Stimulated activated CD4-positive, alpha-beta T cell treated with anti-CD3 and anti-CD28 coated beads, TNF-alpha, amount 100 ng/mL, for 1 hour (primary cell): ENCODE measurements at regions not wholly inside any gene's neighbourhood (a gene's known extent, or its start where the extent isn't known, plus 50 kb on each side); places are given as distances from the start of the nearest gene placed in this dataset.

Experiments
- DNase-seq, 3 donors: peaks; one replicate each; pipeline ENCODE4 v3.0.0-alpha.2; 2020; ENCODE audit warnings: low read depth in 3 of 3, low spot score in 1 of 3

DNA sequence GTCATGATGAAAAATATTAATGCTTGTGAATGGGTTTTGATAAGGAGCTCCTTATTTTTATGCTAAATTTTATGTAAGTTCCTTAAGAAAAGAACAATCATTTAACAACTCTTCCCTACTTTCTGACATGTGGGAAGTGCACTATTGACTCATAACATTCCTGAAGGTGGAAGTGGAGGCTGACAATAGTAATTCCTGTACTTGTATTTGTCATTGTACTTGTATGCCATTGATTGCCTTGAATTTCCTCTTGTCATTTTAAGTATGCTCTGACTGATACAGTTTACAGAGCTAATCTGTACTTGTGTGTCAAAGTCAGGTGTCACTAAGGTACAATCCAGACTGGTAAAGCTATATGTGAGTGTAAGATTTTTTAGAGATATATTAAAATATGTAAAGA, 440.0 kb downstream of the SLC16A7 start:
- no peak for DNase-seq

DNA sequence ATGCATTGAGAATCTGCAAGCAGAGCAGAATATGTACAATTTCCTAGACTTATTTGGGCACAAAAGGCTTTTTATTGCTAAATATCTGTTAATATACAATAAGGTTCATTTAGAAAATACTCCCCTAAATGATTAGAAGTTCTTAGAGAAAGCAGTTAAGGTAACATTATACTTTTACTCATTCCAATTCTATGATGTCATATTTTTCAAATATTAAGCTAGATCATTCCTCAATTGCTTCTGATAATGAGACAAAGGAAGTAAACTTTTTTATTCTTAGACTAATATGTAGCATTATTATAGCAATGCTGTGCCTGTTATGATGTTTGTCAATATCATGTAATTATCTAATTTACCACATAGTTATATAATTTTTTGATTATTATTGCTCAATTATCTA, 447.0 kb downstream of the SLC16A7 start:
- no peak for DNase-seq

DNA sequence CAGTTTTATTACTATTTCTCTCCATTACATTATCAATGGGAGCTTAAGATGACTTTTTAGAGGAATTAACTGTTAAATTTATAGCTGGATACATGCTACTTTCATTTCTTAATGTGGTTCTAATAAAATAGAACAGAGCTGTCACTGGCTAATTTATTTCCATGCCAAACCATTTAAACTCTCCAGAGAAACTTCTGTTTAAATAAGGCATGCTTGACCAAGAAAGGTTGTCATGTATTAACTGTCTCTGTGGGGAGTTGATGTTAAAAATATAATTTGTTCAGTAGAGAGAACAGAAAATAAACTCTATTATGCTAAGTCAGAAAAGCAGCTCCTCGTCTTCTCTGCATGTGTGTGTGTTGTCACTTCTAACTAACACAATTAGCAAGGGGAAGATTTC, 447.4 kb downstream of the SLC16A7 start:
- no peak for DNase-seq

DNA sequence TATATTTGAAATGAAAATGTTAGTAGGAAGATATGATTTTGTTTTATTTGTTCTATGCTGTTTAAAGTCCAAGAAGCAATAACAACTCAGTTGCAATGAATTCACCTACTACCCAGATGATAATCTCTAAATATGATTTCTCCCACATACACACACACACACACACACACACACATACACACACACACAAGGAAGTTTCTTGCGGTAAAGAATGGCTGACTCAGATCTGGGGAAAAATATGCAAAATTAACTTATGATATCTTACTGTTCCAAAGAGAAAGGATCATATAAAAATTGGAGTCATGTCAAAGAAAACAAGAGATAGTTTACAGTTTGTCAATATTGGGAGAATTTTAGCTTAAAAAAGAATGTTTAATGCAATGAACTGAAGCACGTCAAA, 456.7 kb downstream of the SLC16A7 start:
- DNase-seq = no peak

DNA sequence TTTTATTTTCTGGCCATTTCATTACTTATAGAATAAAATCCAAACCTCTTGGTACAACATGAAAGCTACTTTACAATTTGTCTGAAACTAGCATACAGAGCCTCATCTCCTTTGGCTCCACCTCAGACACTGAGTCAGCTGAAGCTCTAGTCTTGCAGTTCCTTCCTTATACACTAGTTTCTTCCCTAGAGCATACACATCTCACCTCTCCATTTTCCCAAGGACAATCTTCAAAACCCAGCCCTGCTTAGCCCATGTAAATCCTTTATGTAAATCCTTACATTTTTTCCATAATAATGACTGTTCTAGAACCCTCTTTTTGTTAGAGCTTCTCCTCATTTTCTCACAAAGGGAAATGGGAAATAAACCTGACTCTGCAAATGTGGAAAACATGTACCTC, 463.4 kb downstream of the SLC16A7 start:
- DNase-seq = no peak

DNA sequence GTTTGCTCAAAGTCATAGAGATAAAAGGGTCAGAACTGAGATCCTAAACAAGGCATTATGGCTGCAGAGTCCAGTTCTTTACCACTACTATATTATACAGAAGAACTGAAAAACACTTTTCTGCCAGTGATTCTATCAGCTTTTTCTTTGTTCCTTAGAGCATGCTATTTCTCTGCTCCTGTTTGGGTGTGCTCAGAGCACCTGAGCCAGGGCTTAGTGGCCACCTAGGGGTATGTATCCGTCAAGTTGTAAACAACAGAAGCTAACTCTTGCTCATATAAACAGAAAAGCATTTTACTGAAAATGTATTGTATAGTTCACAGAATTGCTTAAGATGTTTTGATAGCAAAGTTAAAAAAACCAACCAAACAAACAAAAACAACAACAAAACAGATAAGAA, 470.8 kb downstream of the SLC16A7 start:
- DNase-seq = no peak

DNA sequence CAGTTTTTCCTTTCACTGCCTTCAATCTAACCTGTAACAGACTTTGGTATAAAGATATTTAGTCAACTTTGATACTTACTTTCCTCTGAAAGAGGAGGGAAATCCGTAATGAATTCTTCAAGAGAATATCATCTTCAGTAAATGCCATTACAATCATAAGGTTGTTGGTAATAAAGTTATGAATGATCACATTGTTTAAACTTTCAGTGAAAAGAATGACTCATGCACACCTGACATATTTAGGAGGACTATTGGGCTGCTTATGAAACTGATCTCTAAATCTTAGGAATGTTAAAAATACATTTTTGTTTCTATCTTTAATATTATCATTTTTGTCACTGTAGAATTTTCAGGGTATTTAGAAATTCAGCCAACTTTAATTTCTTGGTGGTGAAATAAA, 474.7 kb downstream of the SLC16A7 start:
- no peak for DNase-seq

DNA sequence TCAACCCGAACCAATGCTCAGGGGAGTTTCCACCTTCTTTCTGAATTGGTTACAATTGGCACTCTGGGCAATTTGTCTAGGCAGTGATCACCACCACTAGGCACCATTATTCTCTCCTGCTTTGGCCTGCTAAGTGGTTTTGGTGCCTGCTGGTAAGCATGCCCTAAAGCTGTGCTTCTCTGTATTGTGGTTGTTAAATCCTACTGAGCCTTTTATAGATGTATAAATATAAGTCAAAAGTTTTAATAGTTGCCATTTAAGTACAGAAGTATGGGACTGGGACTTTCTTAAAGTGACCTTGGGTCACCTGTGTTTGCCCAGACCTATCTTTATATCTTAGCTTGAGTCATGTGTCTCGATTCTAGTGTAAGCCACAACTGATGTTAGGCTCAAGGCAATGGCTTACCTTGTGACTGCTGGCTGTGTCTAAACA, 475.9 kb downstream of the SLC16A7 start:
- DNase-seq = no peak

DNA sequence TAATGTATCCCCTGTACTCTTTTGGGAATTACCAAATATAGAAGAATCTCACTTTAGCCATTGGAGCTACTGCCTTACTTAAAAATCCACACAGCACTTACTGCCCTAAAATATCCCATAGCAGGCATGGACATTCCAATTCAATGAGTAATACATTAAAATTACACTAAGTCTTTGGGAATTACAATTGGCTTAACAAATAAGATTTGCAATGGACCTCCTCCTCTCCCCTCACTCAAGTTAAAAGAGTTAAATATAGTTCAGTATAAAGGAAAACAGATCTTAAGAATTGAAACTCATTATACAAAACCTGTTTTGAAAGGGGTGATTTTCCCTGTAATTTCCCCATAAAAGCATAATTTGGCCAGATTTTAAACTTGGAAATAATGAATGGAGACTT, 477.1 kb downstream of the SLC16A7 start:
- DNase-seq = no peak

DNA sequence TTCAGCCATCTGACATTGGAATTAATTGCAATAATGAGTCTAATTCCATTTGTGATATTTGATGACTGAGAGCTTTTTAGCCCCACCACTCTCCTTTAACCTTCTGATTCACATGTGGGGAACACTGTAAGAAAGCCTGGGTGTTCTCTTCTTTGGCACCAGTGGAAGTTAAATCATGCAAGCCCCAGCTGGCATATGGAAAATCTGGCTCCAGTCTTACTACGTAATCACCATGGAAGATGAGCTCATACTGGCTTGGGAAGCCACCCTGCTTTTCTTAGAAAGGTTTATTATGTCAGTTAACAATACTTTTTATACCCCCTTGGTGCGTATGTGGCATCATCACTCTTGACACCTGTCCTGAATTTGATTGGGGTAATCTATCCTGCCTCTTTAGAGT, 479.3 kb downstream of the SLC16A7 start:
- DNase-seq = no peak

DNA sequence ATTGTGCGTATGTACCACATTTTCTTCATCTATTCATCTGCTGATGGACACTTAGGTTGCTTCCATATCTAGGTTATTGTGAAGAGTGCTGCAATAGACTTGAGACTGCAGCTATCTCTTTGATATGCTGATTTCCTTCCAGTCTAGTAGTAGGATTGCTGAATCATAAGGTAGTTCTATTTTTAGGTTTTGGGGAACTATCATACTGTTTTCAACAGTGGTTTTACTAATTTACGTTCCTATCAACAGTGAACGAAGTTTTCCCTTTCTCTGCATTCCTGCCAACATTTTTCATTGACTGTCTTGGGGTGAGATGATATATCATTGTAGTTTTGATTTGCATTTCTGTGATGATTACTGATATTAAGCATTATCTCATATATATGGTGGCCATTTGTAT, 482.2 kb downstream of the SLC16A7 start:
- DNase-seq = no peak

DNA sequence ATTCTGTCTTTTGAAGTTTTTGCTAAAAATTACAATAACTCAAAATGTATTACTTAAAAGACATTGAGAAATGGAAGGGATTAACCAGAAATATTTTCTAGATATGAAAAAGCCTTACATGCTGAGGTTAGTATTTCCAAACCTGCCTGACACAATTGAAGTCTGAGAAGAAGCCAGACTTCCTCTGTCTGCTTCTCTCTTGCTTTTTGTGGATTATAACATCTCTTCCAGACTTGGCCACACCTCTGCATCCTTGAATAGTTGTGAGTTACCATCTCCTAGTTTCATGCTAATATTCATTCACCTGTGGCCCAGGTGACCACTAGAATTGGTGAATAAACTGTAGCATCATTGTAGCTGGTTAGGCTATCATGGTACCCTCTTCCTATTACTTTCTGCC, 497.6 kb downstream of the SLC16A7 start:
- no peak for DNase-seq

DNA sequence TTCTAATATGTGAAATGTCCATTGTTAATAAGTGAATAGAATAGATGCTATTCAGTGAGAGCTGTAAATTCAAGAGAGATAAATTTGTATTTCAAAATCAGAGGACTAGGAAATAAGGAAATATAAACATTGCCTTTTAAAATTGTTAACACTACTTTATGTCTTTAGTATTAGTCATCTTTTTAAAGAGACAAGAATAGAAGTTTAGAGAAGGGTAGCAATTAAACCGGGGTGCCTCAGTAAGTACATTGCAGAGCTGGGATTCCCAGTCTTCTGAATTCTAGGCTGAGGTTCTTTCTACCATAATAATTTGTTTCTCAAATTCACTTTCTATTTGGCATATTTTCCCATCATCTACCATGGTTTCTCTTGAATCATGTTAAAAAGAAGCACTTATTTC, 498.6 kb downstream of the SLC16A7 start:
- DNase-seq = no peak

DNA sequence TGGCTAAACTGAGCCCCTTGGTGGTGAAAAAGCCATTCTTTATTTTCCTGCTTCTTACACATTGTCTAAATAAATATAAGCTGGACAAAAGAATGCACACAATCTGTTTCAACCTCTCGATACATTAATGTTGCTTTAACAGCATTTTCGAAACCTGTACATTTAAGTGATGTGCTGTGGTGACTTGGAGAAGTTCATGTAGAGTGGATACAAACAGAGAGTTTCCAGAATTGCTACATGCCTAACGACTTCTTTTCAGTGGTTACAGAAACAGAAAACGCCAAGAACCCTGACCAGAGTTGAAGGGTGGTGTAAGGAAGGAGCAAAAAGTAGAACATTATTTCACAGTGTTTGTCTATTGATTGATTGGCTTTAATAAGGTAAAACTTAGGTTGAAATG, 500.9 kb downstream of the SLC16A7 start:
- no peak for DNase-seq

DNA sequence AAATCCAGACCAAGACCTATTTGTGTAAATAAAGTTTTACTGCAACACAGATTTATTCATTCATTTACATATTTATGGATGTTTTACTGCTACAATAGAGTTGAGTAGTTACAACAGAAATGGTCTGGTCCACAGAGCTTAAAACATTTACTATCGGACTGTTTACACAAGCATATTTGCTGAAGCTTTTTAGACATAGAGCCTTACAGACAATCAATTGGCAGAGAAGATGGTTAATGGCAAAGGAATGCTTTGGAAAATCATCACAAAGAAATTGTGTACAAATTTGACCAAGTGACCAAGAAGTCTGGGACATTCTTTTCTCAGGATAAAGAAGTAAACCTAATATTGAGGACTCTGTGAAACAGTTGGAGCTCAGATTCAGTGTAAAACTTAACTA, 504.3 kb downstream of the SLC16A7 start:
- no peak for DNase-seq

DNA sequence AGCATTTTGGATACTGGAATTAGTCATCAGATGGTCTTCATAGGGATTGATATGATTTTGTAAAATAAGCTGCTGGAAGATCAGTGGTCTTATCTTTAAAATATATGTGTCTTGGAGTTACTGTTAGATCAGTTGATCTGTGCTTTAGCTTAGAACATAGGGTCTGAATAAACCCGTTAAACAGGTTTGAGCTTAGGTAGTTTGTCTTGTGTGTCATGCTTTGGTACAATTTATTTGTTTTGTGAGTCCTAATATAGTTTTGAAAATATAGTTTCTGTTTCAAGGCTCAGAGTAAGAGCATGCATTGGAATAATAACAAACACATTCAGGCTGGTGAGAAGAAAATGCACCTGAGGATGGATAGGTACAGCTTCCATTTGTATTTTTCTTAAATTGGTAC, 505.0 kb downstream of the SLC16A7 start:
- DNase-seq = no peak

DNA sequence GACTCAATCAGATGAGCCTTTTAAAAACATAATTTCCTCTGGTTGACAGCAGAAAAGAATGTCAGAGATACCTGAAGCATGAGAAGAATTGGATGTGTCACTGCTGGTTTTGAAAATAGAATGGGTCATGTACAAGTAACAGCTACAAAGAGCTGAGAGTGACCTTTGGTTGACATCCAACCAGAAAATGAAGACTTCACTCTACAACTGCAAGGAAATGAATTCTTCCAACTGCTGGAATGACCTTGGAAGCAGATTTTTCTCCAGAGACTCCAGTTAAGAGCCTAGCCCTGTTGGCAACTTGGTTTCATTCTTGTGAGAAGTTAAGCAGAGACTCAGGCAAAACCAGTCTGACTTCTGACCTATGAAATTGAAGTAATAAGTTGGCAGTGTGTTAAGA, 505.9 kb downstream of the SLC16A7 start:
- DNase-seq = no peak

DNA sequence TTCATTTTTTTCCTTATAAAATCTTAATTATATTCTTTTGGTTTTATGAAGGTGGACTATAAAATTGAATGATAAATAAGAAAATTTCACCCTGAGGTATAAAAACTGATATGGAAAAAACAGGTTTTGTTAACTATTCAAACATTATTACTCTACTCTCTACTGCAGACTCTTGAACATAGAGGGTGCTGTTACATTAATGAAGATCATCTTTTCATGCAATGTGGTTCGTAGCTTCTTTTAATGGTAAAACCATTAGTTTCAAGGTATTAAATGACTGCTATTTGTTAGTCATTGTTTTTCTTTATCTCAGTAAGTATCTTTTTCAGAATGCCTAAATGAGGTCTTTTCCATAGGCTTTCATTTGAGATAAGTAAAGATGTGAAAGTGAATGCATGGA, 510.4 kb downstream of the SLC16A7 start:
- DNase-seq = no peak

DNA sequence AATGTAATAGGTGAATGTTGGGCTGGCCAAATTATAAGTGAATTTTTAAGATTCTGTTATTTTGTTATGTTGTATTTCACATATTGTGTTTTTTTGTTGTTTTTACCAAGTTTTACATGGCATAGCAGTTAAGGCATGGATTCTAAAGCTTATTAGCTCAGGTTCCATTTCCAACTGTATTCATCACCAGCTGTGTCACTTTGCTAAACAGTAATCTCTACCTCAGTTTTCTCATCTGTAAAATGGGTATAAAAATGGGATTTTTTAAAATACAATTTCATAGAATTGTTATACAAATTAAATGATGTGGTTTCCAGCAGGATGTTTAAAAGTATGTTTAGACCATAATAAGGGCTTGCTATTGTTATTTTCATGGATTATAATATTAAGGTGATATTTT, 512.2 kb downstream of the SLC16A7 start:
- DNase-seq = no peak

DNA sequence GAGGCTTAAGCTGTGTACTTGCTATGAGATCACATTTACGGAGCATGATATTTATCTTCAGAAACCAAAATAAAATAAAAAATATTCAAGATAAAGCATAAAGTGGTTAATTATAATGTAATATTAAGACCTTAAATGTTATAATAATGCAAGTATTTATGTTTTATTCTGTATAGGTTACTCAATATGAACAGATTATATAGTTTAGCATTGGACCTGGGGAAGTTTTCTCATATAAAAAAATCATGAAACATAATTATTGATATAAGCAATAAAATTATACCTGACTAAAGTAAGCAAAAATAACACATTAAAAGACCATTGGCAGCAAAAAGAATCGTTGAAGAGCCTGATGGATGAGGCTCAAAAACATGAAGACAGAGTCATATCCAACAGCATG, 516.2 kb downstream of the SLC16A7 start:
- no peak for DNase-seq

DNA sequence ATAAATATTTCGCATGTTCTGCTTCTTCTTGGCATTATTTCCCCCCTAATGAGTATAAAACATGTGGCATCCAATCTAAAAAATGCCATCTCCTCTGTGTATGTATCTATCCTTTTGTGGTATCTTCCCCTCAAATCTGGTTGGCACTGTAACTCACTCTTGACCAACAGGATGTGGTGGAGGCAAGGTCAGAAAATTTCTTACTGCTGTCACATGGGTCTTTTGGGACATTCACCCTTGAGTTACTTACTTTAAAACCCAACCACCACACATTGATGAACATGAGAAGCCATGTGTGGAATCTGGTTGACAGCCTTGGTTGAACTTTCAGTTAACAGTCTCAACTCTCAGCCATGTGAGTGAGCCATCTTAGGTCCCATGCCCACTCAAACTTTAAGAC, 516.9 kb downstream of the SLC16A7 start:
- no peak for DNase-seq

DNA sequence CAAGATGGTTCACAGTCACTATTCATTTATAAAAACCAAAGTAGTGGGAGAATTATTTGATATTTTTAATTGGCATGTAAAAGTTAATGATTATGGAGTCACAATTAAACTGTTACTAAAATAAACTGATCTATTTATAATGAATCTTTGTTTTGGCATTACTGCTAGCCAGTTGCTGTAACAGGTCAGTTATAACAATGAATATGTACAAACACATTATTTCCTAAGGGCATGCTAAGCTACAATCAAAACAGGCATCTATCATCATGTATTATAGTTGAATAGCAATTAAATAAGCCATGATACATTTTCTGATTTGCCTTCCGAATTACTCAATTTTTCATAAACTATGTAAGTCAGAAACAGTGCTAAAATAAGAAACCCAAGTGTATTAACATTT, 518.3 kb downstream of the SLC16A7 start:
- no peak for DNase-seq

DNA sequence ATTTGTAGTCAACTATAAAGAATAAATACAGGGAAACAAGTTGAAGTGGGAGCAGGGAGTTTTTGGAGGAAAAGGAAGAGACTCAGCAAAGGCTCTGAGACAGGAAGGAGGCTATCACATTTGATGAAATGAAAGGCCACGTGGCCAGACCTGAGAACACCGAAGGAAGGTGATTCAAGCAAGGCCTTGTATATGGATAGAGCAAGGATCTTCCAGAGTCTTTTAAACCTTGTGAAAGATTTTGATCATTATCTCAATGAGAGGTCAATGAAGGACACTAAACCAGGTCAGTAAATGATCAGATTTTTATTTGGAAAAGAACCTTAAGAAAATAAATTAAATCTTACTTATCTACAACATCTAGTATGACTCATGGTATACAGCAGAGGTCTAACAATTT, 523.5 kb downstream of the SLC16A7 start:
- DNase-seq = no peak

DNA sequence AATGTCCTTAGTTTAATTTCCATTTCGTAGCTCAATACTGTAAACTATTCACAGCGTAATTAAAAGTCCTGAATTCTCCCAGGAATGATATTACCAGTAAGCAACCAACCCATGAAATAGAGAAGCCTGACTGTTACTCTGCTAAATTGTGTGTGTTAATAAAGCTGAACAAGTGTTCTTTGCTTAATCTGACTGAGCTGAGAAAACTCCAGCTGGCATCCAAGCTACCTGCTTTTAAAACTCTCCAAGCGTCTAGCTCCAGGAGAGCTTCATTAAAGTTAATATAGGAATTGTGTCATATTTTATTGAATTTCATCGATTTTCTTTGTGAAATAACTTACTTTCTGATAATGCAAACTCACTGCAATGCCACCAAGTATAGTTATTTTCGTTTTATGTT, 524.4 kb downstream of the SLC16A7 start:
- DNase-seq = no peak
